Endothelial cell of umbilical vein (primary cell): ENCODE measurements at regions not wholly inside any gene's neighbourhood (a gene's known extent, or its start where the extent isn't known, plus 50 kb on each side); places are given as distances from the start of the nearest gene placed in this dataset.

Experiments
- BruUV-seq: library from RNA; stranded (reverse); fragments of 400-500 nt; replicated peaks from 2 replicates; lab custom pipeline; 2021; lab: Mats Ljungman, UMichigan
- CTCF ChIA-PET: fragments of 300-600, 350-600 bp; sonication (Branson Sonifier 250); formaldehyde crosslinking; loops from one replicate; lab custom pipeline; 2021; ENCODE audit warnings: antibody characterized with exemption, inconsistent platforms; lab: Charles Lee
- POLR2A ChIA-PET: fragments of 300-600, 350-600 bp; sonication (Branson Sonifier 250); formaldehyde crosslinking; loops from one replicate; lab custom pipeline; 2021; ENCODE audit warnings: antibody characterized with exemption, inconsistent platforms; lab: Charles Lee
- DNase-seq: peaks from one replicate; pipeline ENCODE4 v3.0.0-alpha.2; 2011; ENCODE audit warnings: low read depth, low spot score
- FAIRE-seq: peaks from 2 replicates; lab custom pipeline; 2011; peaks lifted over from hg19 to GRCh38; lab: Jason Lieb, UNC
- H2AFZ ChIP-seq: 2 replicates; pipeline ENCODE4 v1.6.0; 2012; ENCODE audit warnings: low read depth, low read length, control low read depth, inconsistent platforms
- H3K27ac ChIP-seq: 2 replicates; pipeline ENCODE4 v1.5.1; 2011; ENCODE audit warnings: low read depth, mild to moderate bottlenecking, control low read depth, low read length, moderate library complexity; ENCODE audit not compliant: insufficient read depth
- H3K27me3 ChIP-seq, 2 experiments: 2 replicates each; pipeline versions ENCODE4 v1.6.0 to v1.6.1; 2011; ENCODE audit warnings: low read length in 2 of 2, mixed read lengths in 1 of 2; ENCODE audit not compliant: control insufficient read depth in 2 of 2, insufficient read depth in 2 of 2
- H3K36me3 ChIP-seq, 2 experiments: 2 replicates in 1 of 2; 3 replicates in 1 of 2; pipeline ENCODE4 v1.5.1; 2011; ENCODE audit warnings: low read length in 2 of 2, mild to moderate bottlenecking in 1 of 2, moderate library complexity in 1 of 2; ENCODE audit not compliant: control insufficient read depth in 2 of 2, insufficient read depth in 2 of 2; ENCODE audit errors: extremely low read depth in 1 of 2
- H3K4me1 ChIP-seq: 3 replicates; pipeline ENCODE4 v1.5.1; 2011; ENCODE audit warnings: mild to moderate bottlenecking, low read length; ENCODE audit not compliant: control insufficient read depth, insufficient read depth; ENCODE audit errors: extremely low read depth
- H3K4me2 ChIP-seq: 2 replicates; pipeline ENCODE4 v1.6.1; 2011; ENCODE audit warnings: low read length, control low read depth, mixed read lengths; ENCODE audit not compliant: insufficient read depth
- H3K4me3 ChIP-seq, 3 experiments: fragments of 200-600 bp in 1 of 3; sonication (generic), shearing (Covaris generic) in 1 of 3; replicated peaks in 1 of 3; 2 replicates each; pipeline ENCODE4 v1.5.1; 2011 to 2016; ENCODE audit warnings: control low read depth in 3 of 3, low read length in 3 of 3, mild to moderate bottlenecking in 2 of 3, inconsistent platforms in 1 of 3, low read depth in 1 of 3, moderate library complexity in 1 of 3; ENCODE audit not compliant: insufficient read depth in 1 of 3
- H3K79me2 ChIP-seq: 2 replicates; pipeline ENCODE4 v1.6.0; 2012; ENCODE audit warnings: low read length, inconsistent platforms; ENCODE audit not compliant: control insufficient read depth, insufficient read depth
- H3K9ac ChIP-seq: replicated peaks from 2 replicates; pipeline ENCODE3; 2011; ENCODE audit warnings: low read length, control low read depth; ENCODE audit not compliant: insufficient read depth; ENCODE audit errors: extremely low read depth
- H3K9me1 ChIP-seq: replicated peaks from 3 replicates; pipeline ENCODE4 v1.6.0; 2011; ENCODE audit warnings: mild to moderate bottlenecking, low read length; ENCODE audit not compliant: control insufficient read depth, insufficient read depth; ENCODE audit errors: extremely low read depth
- H3K9me3 ChIP-seq: replicated peaks from 2 replicates; pipeline ENCODE4 v1.5.1; 2012; ENCODE audit warnings: low read length, inconsistent platforms; ENCODE audit not compliant: control insufficient read depth, insufficient read depth
- H4K20me1 ChIP-seq: replicated peaks from 2 replicates; pipeline ENCODE3; 2011; ENCODE audit warnings: mild to moderate bottlenecking, low read length; ENCODE audit not compliant: control insufficient read depth, insufficient read depth; ENCODE audit errors: extremely low read depth
- EZH2 ChIP-seq: IDR thresholded peaks from 2 replicates; pipeline ENCODE4 v1.6.1; 2012; ENCODE audit warnings: borderline replicate concordance, low read depth, mild to moderate bottlenecking, moderate library complexity, low read length, inconsistent platforms; ENCODE audit not compliant: severe bottlenecking
- FOS ChIP-seq: IDR thresholded peaks from 2 replicates; pipeline ENCODE4 v1.6.1; 2011; ENCODE audit warnings: mild to moderate bottlenecking, low read length, moderate library complexity, borderline replicate concordance; ENCODE audit not compliant: insufficient read depth
- GATA2 ChIP-seq: IDR thresholded peaks from 2 replicates; pipeline ENCODE4 v1.7.0; 2011; ENCODE audit warnings: low read depth, mild to moderate bottlenecking, moderate library complexity, mixed read lengths, low read length; ENCODE audit not compliant: insufficient read length, insufficient read depth
- JUN ChIP-seq: IDR thresholded peaks from 2 replicates; pipeline ENCODE4 v1.6.1; 2011; ENCODE audit warnings: borderline replicate concordance, low read depth; ENCODE audit not compliant: insufficient read length, insufficient read depth
- MYC ChIP-seq: IDR thresholded peaks from one replicate; pipeline ENCODE4 v1.6.1; 2011; ENCODE audit warnings: mild to moderate bottlenecking, low read depth, low read length
- POLR2A ChIP-seq: IDR thresholded peaks from 2 replicates; pipeline ENCODE4 v1.6.1; 2012; ENCODE audit warnings: low read depth, mild to moderate bottlenecking, control low read depth, low read length
- POLR2AphosphoS5 ChIP-seq: IDR thresholded peaks from 2 replicates; pipeline ENCODE4 v1.6.1; 2012; ENCODE audit warnings: low read depth, mild to moderate bottlenecking, control low read depth, low read length, moderate library complexity; ENCODE audit not compliant: insufficient read depth
- dilution Hi-C: fragments of 300-500 bp; cut with MboI; formaldehyde crosslinking; loops from one replicate; pipeline ENCODE4 v1.15.0; 2019; ENCODE audit warnings: low sequenced_read_pairs; ENCODE audit not compliant: extremely low pct_ligation_motif_present
- intact Hi-C: fragments of 100-400 bp; cut with micrococcal nuclease; formaldehyde crosslinking; loops from one replicate; pipeline ENCODE4 v1.10.0; 2022
- TF ChIP-seq, protein P1 (sequence below): IDR thresholded peaks from 2 replicates; pipeline ENCODE4 v1.6.1; 2011; ENCODE audit not compliant: insufficient read depth, insufficient read length
- TF ChIP-seq, protein P2 (sequence below), 2 donors: IDR thresholded peaks; 1 replicate in 1 of 2; 2 replicates in 1 of 2; pipeline ENCODE4 v1.5.1; 2011; ENCODE audit warnings: low read length in 2 of 2, mild to moderate bottlenecking in 2 of 2, moderate library complexity in 2 of 2, control low read depth in 1 of 2, inconsistent platforms in 1 of 2, low read depth in 1 of 2; ENCODE audit not compliant: insufficient read depth in 1 of 2; ENCODE audit errors: extremely low read depth in 1 of 2

DNA sequence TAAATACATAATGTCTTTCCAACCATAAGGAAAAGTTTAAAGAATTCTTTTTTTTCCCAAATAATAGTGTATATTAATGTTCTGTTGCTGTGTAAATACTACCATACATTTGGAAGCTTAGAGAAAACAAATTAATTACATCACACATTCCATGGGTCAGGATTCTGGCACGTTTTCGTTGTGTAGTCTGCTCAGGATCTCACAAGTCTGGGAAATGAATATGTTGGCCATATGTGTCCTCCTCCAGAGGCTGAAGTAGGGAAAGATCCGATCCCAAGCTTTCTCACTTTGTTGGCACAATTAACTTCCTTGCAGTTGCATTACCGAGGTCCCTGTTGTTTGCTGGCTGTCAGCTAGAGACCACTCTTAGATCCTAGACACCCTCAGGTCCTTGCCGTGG is 83.9 kb downstream of the RPRM start:
- Histone ChIP-seq H3K4me3 (no peak overlapping the region), H3K9me3 (peaks cover 3% of the 10 kb centered on the region), H3K4me1 (no peaks in the 10 kb centered on the region), H3K27ac (no peak overlapping the region), H4K20me1 (no peaks in the 10 kb centered on the region), H2AFZ (no peak overlapping the region), H3K79me2 (no peaks in the 10 kb centered on the region), H3K9me1 (no peaks in the 10 kb centered on the region), H3K4me2 (no peak overlapping the region), H3K27me3 (no peaks in the 10 kb centered on the region), H3K36me3 (no peaks in the 10 kb centered on the region), H3K9ac (no peak overlapping the region)
- intact Hi-C loops (no loop called here), dilution Hi-C loops (no loop called here)
- ChIA-PET CTCF (no interaction called here), POLR2A (no interaction called here)
- FAIRE-seq (no peak), DNase-seq (no peak)
- TF ChIP-seq POLR2A (no peak), MYC (no peak), JUN (no peak), EZH2 (no peak), POLR2AphosphoS5 (no peak), GATA2 (no peak), FOS (no peak)
- TF ChIP-seq, protein P1, sequence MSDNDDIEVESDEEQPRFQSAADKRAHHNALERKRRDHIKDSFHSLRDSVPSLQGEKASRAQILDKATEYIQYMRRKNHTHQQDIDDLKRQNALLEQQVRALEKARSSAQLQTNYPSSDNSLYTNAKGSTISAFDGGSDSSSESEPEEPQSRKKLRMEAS = no peak
- TF ChIP-seq, protein P2, sequence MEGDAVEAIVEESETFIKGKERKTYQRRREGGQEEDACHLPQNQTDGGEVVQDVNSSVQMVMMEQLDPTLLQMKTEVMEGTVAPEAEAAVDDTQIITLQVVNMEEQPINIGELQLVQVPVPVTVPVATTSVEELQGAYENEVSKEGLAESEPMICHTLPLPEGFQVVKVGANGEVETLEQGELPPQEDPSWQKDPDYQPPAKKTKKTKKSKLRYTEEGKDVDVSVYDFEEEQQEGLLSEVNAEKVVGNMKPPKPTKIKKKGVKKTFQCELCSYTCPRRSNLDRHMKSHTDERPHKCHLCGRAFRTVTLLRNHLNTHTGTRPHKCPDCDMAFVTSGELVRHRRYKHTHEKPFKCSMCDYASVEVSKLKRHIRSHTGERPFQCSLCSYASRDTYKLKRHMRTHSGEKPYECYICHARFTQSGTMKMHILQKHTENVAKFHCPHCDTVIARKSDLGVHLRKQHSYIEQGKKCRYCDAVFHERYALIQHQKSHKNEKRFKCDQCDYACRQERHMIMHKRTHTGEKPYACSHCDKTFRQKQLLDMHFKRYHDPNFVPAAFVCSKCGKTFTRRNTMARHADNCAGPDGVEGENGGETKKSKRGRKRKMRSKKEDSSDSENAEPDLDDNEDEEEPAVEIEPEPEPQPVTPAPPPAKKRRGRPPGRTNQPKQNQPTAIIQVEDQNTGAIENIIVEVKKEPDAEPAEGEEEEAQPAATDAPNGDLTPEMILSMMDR (IDR thresholded peaks at IDR 0.05; ENCODE audit: extremely low read depth in 1 of 2, insufficient read depth in 1 of 2, low read depth in 1 of 2, low read length in 2 of 2) = no peak
- BruUV-seq = no TSS peak
